HepG2 (cell line): ENCODE measurements at regions not wholly inside any gene's neighbourhood (a gene's known extent, or its start where the extent isn't known, plus 50 kb on each side); places are given as distances from the start of the nearest gene placed in this dataset.

Experiments used
- ZNF614 ChIP-seq: IDR thresholded peaks from 2 replicates; pipeline ENCODE4 v1.6.1; 2018; ENCODE audit warnings: missing biosample characterization, missing genetic modification reagents, inconsistent platforms, borderline replicate concordance
- ZNF816 ChIP-seq: sonication (generic); formaldehyde crosslinking; IDR thresholded peaks from 2 replicates; pipeline ENCODE4 v1.8.0; 2022; ENCODE audit warnings: missing genetic modification reagents, mild to moderate bottlenecking, borderline replicate concordance
- TF ChIP-seq, protein P1 (sequence below): sonication (generic); formaldehyde crosslinking; IDR thresholded peaks from 2 replicates; pipeline ENCODE4 v1.4.0; 2020; ENCODE audit warnings: mild to moderate bottlenecking, missing genetic modification reagents
- TF ChIP-seq, protein P2 (sequence below): sonication (generic); formaldehyde crosslinking; IDR thresholded peaks from 2 replicates; pipeline ENCODE4 v1.4.0; 2020; ENCODE audit warnings: missing genetic modification reagents, borderline replicate concordance

DNA sequence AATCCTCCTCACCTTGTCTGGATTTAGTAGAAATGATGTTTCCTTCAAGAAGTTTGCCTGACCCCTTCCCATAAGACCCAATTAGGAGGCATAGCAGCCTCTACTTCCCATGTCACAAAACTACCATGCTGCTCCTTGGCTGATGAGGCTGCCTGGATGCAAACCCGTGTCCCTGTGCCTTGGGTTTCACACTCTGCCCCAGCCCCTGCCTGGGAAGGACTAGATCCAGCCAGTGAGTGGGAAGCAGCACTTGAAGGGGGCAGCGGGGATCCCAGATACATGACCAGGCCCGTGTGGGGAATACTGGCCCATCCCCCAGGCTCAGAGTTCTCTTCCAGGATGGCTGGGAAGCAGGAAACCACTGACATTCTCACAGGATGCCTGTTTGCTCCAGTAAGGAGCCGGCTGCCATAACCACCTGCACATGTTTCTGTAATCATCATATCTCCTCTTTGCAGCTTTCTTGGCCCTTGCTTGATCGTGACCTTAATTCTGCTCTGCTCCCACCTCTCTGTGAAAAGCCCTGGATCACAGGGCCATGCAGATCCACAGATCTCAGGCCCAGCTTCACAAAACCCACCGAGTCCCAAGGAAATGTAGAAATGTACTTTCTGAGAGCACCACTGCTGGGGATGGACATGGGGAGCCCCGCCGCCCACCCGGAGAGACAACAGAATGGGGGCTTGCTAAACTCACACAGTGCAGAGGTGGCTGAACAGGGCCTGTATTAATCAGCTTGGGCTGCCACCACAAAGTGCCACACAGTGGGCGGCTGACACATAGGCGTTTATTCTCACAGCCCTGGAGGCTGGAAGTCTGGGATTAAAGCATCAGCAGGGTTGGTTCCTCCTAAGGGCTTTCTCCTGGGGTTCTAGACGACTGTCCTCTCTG lies 287.8 kb upstream of the IGFBP3 start (continued):
- TF ChIP-seq, protein P1, sequence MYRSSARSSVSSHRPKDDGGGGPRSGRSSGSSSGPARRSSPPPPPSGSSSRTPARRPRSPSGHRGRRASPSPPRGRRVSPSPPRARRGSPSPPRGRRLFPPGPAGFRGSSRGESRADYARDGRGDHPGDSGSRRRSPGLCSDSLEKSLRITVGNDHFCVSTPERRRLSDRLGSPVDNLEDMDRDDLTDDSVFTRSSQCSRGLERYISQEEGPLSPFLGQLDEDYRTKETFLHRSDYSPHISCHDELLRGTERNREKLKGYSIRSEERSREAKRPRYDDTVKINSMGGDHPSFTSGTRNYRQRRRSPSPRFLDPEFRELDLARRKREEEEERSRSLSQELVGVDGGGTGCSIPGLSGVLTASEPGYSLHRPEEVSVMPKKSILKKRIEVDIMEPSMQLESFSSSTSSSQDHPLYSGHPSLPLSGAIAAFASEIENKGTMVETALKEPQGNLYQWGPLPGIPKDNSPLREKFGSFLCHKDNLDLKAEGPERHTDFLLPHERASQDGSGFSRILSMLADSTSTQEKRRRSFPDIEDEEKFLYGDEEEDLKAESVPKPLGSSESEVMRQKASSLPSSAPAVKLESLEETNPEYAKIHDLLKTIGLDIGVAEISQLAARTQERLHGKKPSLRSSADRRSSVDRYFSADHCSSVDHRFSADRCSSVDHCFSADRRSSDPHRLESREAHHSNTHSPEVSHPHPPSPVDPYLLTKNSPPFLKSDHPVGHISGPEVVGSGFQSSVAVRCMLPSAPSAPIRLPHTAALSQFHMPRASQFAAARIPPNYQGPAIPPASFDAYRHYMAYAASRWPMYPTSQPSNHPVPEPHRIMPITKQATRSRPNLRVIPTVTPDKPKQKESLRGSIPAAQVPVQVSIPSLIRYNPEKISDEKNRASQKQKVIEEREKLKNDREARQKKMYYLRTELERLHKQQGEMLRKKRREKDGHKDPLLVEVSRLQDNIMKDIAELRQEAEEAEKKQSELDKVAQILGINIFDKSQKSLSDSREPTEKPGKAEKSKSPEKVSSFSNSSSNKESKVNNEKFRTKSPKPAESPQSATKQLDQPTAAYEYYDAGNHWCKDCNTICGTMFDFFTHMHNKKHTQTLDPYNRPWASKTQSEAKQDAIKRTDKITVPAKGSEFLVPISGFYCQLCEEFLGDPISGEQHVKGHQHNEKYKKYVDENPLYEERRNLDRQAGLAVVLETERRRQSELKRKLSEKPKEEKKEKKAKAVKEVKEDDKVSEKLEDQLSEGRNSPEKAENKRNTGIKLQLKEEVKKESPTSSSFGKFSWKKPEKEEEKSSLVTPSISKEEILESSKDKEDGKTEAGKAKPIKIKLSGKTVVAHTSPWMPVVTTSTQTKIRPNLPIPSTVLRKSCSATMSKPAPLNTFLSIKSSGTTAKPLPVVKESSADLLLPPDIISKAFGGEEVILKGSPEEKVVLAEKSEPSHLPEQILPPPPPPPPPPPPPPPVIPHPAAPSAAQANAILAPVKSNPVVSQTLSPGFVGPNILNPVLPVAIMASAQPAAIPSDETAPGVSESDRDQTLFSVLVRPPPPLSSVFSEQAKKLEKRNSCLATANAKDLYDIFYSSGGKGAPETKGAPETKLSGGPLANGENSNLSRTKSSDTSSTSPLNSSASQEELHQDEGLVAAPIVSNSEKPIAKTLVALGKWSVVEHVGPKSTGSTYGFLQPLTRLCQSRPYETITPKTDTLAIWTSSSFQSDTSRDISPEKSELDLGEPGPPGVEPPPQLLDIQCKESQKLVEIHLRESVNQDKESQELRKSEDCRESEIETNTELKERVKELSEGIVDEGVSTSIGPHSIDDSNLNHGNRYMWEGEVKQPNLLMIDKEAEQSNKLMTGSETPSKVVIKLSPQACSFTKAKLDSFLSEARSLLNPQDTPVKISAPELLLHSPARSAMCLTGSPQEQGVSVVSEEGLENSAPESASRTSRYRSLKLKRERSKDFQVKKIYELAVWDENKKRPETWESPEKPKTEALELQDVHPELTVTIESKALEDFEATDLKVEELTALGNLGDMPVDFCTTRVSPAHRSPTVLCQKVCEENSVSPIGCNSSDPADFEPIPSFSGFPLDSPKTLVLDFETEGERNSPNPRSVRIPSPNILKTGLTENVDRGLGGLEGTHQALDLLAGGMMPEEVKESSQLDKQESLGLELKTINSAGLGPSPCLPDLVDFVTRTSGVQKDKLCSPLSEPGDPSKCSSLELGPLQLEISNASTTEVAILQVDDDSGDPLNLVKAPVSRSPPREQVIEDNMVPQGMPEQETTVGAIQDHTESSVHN (CRISPR knock-in tag), result no peak
- TF ChIP-seq, protein P2, sequence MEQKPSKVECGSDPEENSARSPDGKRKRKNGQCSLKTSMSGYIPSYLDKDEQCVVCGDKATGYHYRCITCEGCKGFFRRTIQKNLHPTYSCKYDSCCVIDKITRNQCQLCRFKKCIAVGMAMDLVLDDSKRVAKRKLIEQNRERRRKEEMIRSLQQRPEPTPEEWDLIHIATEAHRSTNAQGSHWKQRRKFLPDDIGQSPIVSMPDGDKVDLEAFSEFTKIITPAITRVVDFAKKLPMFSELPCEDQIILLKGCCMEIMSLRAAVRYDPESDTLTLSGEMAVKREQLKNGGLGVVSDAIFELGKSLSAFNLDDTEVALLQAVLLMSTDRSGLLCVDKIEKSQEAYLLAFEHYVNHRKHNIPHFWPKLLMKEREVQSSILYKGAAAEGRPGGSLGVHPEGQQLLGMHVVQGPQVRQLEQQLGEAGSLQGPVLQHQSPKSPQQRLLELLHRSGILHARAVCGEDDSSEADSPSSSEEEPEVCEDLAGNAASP, result no peak
- TF ChIP-seq ZNF816 (CRISPR knock-in tag), result no peak
- TF ChIP-seq ZNF614 (CRISPR knock-in tag), result no peak
